ENCODE measurements at regions not wholly inside any gene's neighbourhood (a gene's known extent, or its start where the extent isn't known, plus 50 kb on each side); places are given as distances from the start of the nearest gene placed in this dataset.
A peak's percentile ranks its signal among the peaks of the same experiment; 100 is the strongest.

DNA sequence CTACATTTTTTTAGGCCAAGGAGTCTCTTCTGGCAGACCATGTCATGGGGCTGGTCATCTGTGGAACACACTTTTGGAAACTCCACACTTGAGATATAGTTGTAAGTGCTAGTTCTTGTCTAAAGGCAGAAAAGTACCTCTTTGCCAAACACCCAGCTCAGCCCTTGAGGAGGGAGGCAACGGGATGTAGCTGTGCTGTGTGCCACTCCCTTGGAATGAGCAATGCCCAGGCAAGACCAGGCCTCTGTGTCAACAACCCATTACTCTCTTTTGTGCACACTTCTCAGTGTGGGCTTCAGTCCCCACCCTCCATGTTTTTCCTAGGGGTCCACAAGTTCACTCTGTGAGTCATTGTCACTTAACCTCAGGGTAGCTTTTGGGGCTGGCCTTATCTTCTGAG is 528.3 kb upstream of the CFAP20DC start:
- DNase-seq = no peak

DNA sequence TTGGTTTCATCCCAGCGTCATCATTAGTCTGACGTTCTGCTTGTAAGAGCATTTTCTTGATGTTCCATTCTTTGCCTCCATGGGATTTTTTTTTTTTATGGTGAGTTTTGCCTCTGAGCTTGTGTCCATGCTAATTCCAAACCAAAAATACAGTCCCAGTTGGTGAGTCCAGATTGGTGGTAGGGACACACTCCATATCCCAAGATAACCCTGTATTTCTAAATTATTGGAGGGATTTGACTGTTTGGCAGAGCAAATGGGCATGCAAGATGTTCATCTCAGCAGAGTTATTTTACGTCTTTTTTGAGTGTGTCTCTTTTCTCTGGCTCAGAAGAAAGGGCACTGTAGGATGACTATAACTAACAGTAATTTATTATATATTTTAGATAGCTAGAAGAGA is 526.8 kb upstream of the CFAP20DC start:
- DNase-seq = no peak

DNA sequence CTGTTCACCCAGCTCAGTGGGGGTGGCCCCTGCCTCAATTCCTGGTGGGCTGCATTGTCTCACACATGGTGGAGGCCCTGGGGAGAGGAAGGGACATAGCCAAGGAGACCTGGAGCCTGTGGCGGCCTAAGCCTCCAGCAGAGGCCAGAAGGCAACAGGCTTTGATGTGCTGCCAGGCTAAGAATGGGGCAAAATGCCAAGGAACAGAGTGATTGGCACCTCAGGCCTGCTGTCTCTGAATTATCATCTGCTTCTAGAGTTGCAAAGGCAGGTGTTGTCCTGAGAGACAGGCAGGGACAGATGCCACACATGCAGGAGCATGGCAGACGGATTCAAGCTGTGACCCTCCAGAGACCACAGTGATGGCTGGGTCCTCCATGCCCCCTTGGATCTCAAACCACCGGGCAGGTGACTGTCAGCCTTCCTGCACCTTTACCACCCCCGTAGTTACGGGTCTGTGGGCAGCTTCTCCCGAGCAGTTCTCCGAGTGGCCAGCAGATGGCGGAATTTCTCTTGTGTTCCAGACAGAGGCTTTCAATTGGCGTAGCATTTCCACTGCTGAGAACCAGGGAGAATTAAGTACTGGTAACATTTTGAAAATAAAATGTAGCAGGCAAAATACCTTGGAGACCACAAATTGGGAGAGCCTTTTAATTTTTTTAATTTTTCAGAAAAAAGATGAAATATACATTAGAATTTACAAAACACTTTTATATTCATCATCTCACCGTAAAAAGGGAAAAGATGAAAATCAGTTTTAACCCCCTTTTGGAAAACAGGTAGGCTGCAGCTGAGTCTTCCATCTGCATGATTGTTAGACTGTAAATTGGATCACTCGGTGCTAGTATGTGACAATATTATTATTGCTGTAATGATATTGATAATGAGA is 525.5 kb upstream of the CFAP20DC start:
- peak; percentile 85 for DNase-seq

DNA sequence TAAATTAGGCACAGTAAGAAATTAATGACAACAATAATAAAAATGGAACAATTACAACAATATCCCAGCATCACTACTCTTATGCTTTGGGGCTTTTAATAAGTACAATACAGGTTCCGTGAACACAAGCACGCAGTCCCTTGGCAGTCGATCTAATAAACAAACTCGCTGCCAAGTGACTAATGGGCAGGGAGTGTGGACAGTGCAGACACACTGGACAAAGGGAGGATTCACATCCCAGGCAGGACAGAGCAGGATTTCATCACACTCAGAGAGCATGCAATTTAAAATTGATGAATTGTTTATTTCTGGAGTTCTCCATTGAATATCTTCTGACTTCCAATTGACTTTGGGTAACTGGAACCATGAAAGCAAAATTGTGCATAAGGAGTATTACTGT is 524.1 kb upstream of the CFAP20DC start:
- no peak for DNase-seq

DNA sequence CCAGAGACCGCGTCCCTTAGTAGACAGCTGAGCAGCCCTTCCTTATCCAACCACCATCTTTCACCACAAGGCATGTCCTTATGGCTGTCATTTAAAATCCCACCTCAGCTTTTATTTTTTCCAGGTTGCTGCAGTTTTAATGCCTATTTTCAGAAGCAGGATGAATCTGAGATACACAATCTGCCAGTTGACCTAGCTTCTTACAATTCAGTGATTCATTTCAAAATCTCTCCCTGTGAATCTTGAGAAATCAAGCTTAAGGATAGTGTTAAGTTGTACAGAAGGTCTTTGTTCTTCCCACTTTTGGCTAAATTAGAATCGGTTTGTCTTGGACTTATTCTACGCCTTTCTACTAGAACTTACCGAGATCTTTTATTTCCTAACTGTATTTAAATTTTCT is 522.3 kb upstream of the CFAP20DC start:
- no peak for DNase-seq

DNA sequence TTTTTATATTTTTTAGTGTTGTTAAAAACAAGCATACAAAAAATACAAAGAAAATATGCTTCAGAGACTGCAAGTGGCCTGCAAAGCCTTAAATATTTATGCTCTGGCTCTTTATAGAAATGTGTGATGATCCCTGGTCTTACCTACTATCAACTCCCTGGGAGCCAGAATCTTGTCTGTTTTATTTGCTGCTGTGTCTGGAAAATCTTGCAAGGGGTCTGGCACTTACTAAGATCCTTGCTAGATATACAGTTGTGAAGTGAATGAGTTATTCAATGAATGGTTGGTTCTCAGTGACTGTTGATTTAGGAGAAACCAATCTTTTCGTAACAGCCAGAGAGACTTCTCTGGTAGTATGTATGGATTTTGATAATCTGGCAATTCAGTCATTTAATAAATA is 521.0 kb upstream of the CFAP20DC start:
- DNase-seq = no peak

DNA sequence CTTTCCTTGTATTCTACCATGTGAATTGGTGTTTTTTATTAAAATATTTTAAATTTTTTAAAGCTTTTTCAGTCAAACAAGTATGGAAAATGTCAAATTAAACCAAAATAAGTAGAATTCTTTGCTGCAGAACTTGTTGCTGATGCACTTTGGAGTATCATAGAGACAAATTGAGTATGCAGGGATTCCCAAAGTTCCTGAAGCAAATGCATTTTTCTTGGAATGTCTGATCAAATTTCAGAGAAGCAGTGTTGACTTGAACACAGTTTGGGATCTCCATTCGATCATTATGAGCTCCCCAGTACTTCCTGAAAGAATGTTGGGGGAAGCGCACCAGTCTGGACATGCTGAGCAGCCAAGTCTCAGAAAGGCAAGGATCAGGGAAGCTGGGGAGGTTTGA is 517.8 kb upstream of the CFAP20DC start:
- DNase-seq = no peak

DNA sequence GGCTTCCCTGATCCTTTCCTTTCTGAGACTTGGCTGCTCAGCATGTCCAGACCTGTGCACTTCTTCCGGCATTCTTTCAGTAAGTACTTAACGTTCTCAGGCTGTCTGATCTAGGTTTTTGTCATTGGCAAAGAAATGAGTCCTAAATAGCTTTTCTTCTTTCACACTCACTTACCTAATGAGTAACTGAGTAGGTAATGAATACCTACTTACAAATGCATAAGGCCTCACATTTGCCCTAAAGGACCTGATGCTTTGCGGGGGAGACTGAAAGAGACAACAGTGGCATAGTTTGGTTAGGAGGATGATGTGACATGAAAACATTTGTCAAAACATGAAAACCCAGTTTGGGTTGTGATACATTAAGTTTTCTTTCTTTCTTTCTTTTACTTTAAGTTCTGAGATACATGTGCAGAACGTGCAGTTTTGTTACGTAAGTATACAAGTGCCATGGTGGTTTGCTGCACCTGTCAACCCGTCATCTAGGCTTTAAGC is 516.7 kb upstream of the CFAP20DC start:
- no peak for DNase-seq

GRCh38 chr3:59565125-59565524 is 515.3 kb upstream of the CFAP20DC start:
- no peak for DNase-seq

DNA sequence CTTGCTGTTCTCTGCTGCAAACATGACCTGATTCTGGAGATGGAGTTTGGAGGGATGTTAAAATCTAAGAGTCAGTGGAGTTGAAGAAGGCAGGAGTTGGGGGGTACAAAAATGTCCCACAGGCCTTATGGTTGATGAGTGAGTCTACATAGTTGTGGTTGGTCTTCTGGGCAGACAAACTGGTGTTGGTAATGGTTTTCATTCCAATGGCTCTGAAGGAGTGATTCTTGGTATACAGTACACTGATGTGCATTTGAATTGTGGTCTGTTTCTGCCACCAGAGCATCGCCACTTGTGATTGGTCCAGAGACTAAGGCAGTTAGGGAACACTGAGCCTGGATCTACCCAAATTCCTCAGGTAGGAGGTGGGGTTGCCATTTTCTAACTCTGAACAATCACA is 514.1 kb upstream of the CFAP20DC start:
- no peak for DNase-seq

- no peak for DNase-seq
These were observed 513.3 kb upstream of the CFAP20DC start for GRCh38 chr3:59563072-59563605.

- no peak for DNase-seq
These were observed 510.1 kb upstream of the CFAP20DC start for GRCh38 chr3:59559721-59560435.

- DNase-seq = no peak
These were observed 509.3 kb upstream of the CFAP20DC start for GRCh38 chr3:59558906-59559720.

GRCh38 chr3:59555593-59556315 is 505.9 kb upstream of the CFAP20DC start:
- no peak for DNase-seq

- no peak for DNase-seq
These were observed 503.3 kb upstream of the CFAP20DC start for GRCh38 chr3:59553076-59553475.

DNA sequence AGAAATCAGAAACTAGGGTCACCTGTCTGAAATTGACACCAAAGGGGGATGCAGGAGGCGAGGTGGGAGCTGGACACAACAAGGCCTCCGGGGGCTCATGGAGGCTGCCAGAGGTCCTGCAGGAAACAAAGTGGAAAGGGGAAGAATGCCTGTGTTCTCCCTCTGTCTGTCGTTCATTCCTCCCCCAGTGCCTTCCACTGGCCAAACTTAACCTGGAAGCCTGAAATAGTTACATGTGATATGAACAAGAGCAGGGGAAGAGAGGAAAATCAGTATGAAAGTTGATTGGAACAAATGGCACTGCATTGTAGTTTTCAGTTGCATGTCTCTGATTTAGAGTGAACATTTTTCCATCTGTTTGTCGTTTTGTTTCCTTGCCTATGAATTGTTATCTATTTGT is 502.0 kb upstream of the CFAP20DC start:
- no peak for DNase-seq

GRCh38 chr3:59549962-59550361 is 500.1 kb upstream of the CFAP20DC start:
- no peak for DNase-seq

DNA sequence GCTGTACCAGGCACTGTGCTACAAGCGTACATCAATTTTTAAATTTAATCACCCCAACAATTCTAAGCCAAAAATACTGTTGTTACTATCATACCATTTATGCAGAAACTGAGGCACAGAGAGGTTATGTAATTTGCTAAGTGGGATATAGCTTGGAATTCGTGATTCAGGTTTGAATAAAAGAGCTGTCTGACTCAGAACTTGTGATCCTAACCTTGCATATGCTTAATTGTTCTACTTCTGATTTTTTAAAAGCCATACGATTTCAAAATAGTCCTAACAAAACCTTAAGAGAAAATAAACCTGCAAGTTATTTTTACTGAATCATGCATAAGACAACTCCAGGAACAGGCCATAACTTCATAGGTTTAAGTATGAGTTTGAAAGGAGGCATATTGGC is 498.0 kb upstream of the CFAP20DC start:
- DNase-seq = no peak

GRCh38 chr3:59546522-59546921 is 496.7 kb upstream of the CFAP20DC start:
- no peak for DNase-seq

- DNase-seq = no peak
These were observed 495.5 kb upstream of the CFAP20DC start for GRCh38 chr3:59545374-59545773.

- DNase-seq = no peak
These were observed 492.5 kb upstream of the CFAP20DC start for GRCh38 chr3:59542276-59542675.

DNA sequence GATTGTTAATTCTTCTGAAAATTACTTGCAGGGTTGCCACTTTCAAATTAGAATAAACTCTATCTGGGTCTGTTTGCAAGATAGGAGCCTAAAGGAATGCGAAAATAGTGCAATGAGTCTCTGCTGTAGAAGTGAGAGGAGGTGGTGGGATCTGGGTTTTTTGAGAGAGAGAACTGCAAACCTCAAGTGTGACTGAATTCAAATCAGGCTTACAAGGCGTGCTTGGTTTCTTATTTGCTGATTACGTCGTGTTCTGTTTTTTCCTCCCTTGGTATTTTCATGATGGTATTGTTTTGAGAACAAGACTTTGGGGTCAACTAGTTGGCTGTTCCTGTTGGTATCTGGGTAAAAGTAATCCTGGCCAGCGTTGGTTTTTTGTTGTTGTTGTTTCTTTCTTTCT is 490.9 kb upstream of the CFAP20DC start:
- DNase-seq = no peak

Data from activated T-cell treated with anti-CD3 and anti-CD28 coated beads for 4 hours (primary cell).